ENCODE measurements at regions not wholly inside any gene's neighbourhood (a gene's known extent, or its start where the extent isn't known, plus 50 kb on each side); places are given as distances from the start of the nearest gene placed in this dataset.

DNA sequence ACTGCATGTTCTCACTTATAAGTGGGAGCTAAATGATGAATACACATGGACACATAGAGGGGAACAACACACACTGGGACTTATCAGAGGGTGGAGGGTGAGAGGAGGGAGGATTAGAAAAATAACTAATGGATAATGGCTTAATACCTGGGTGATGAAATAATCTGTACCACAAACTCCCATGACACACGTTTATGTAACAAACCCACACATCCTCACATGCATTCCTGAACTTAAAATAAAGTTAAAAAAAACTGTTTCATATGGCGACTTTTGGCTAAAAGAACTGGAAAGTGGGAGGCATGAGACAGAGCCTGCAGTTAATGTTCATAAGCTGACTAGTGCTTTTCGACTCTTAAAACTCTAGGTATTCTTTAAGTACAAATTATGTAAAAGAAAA lies 98.9 kb upstream of the NPFFR2 start:
- Mint-ChIP-seq H3K27ac (ENCODE audit: unreplicated experiment) (no peak overlapping the region), H3K9me3 (ENCODE audit: unreplicated experiment) (no peaks in the 10 kb centered on the region), H3K27me3 (ENCODE audit: insufficient read depth, unreplicated experiment) (no peaks in the 10 kb centered on the region), H3K36me3 (ENCODE audit: insufficient read depth, unreplicated experiment) (no peaks in the 10 kb centered on the region), H3K4me3 (ENCODE audit: unreplicated experiment) (no peak overlapping the region), H3K4me1 (ENCODE audit: low read depth, unreplicated experiment) (no peaks in the 10 kb centered on the region)
- no peak for DNase-seq
- Histone ChIP-seq H3K4me3 (ENCODE audit: low read depth, low read length) (no peak overlapping the region), H3K4me1 (no peaks in the 10 kb centered on the region), H3K9me3 (no peaks in the 10 kb centered on the region), H3K27me3 (replicated peaks; ENCODE audit: control insufficient read depth, insufficient read depth, low read length) (no peaks in the 10 kb centered on the region), H3K36me3 (ENCODE audit: control insufficient read depth, insufficient read depth, low read length) (no peaks in the 10 kb centered on the region)
- no TSS peak for BruUV-seq (replicated peaks)
- ChIA-PET POLR2A (no interaction called here), CTCF (no interaction called here)
- intact Hi-C loops (cut with micrococcal nuclease; ENCODE audit: unreplicated experiment), result no loop called here
- TF ChIP-seq, protein P1, sequence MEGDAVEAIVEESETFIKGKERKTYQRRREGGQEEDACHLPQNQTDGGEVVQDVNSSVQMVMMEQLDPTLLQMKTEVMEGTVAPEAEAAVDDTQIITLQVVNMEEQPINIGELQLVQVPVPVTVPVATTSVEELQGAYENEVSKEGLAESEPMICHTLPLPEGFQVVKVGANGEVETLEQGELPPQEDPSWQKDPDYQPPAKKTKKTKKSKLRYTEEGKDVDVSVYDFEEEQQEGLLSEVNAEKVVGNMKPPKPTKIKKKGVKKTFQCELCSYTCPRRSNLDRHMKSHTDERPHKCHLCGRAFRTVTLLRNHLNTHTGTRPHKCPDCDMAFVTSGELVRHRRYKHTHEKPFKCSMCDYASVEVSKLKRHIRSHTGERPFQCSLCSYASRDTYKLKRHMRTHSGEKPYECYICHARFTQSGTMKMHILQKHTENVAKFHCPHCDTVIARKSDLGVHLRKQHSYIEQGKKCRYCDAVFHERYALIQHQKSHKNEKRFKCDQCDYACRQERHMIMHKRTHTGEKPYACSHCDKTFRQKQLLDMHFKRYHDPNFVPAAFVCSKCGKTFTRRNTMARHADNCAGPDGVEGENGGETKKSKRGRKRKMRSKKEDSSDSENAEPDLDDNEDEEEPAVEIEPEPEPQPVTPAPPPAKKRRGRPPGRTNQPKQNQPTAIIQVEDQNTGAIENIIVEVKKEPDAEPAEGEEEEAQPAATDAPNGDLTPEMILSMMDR (IDR thresholded peaks at IDR 0.05; ENCODE audit: insufficient read depth in 1 of 2, low read depth in 1 of 2, low read length in 1 of 2, severe bottlenecking in 1 of 2, unreplicated experiment in 1 of 2), result no peak

DNA sequence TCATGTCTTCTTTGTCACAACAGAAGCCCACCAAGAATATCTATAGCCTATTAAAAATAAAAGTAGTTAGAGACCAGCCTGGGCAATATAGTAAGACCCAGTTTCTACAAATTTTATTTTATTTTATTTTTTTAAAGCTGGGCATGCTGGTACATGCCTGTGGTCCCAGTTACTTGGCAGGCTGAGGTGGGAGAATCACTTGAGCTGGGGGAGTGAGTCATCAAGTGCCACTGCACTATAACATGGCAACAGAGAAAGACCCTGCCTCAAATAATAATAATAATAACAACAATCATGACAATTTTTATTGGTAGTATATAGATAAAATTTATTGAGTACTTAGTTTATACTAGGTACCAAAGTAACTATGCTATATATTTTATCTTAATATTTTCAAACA lies 93.0 kb upstream of the NPFFR2 start:
- H3K36me3 ChIP-seq (ENCODE audit: control insufficient read depth, insufficient read depth, low read length), result no peaks in the 10 kb centered on the region
- POLR2A ChIA-PET, result no interaction called here
- H3K9me3 ChIP-seq, result no peaks in the 10 kb centered on the region
- BruUV-seq (replicated peaks), result no TSS peak
- no peaks in the 10 kb centered on the region for H3K9me3 Mint-ChIP-seq (ENCODE audit: unreplicated experiment)
- no peak overlapping the region for H3K4me3 ChIP-seq (ENCODE audit: low read depth, low read length)
- CTCF ChIA-PET, result no interaction called here
- no peaks in the 10 kb centered on the region for H3K4me1 ChIP-seq
- no peak for DNase-seq
- H3K27me3 ChIP-seq (replicated peaks; ENCODE audit: control insufficient read depth, insufficient read depth, low read length), result no peaks in the 10 kb centered on the region
- no peak overlapping the region for H3K4me3 Mint-ChIP-seq (ENCODE audit: unreplicated experiment)
- no peak overlapping the region for H3K27ac Mint-ChIP-seq (ENCODE audit: unreplicated experiment)
- no peaks in the 10 kb centered on the region for H3K4me1 Mint-ChIP-seq (ENCODE audit: low read depth, unreplicated experiment)
- TF ChIP-seq, protein P1 (IDR thresholded peaks at IDR 0.05; ENCODE audit: insufficient read depth in 1 of 2, low read depth in 1 of 2, low read length in 1 of 2, severe bottlenecking in 1 of 2, unreplicated experiment in 1 of 2), result no peak
- intact Hi-C loops (cut with micrococcal nuclease; ENCODE audit: unreplicated experiment), result no loop called here
- no peaks in the 10 kb centered on the region for H3K27me3 Mint-ChIP-seq (ENCODE audit: insufficient read depth, unreplicated experiment)
- no peaks in the 10 kb centered on the region for H3K36me3 Mint-ChIP-seq (ENCODE audit: insufficient read depth, unreplicated experiment)

DNA sequence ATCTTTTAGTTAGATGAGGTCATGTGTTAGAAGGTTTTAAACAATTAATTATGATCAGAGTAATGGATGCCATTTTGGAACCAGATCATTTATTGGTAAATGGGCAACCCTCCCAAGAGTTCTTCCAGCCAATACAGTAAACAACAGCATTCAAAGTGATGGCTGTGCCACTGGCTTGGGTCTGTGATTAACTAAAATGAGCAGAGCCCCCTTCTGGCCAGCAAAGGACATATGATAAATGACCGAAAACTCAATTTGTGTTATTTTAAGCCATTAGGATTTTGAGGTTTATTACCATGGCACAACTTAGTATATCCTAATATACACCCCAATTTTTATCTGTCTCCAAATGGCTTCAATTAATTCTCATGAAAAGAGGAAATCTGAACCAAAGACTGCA lies 90.8 kb upstream of the NPFFR2 start:
- CTCF ChIA-PET, result no interaction called here
- Histone ChIP-seq H3K9me3 (no peaks in the 10 kb centered on the region), H3K36me3 (ENCODE audit: control insufficient read depth, insufficient read depth, low read length) (no peaks in the 10 kb centered on the region), H3K27me3 (replicated peaks; ENCODE audit: control insufficient read depth, insufficient read depth, low read length) (no peaks in the 10 kb centered on the region), H3K4me1 (no peaks in the 10 kb centered on the region), H3K4me3 (ENCODE audit: low read depth, low read length) (no peak overlapping the region)
- no TSS peak for BruUV-seq (replicated peaks)
- Mint-ChIP-seq H3K36me3 (ENCODE audit: insufficient read depth, unreplicated experiment) (no peaks in the 10 kb centered on the region), H3K4me3 (ENCODE audit: unreplicated experiment) (no peak overlapping the region), H3K27ac (ENCODE audit: unreplicated experiment) (no peak overlapping the region), H3K4me1 (ENCODE audit: low read depth, unreplicated experiment) (no peaks in the 10 kb centered on the region), H3K9me3 (ENCODE audit: unreplicated experiment) (peaks cover 10% of the 10 kb centered on the region), H3K27me3 (ENCODE audit: insufficient read depth, unreplicated experiment) (no peaks in the 10 kb centered on the region)
- peak in 1 of 2 experiments; percentile 35 for DNase-seq
- TF ChIP-seq, protein P1 (IDR thresholded peaks at IDR 0.05; ENCODE audit: insufficient read depth in 1 of 2, low read depth in 1 of 2, low read length in 1 of 2, severe bottlenecking in 1 of 2, unreplicated experiment in 1 of 2), result peak; percentile 25 to 32
- intact Hi-C loops (cut with micrococcal nuclease; ENCODE audit: unreplicated experiment), result loop anchor here (1.0 kb wide), 2 partner anchors 169 to 209 kb away; no protein-coding TSS in a partner anchor
- POLR2A ChIA-PET, result no interaction called here

All from Caco-2 (cell line).